ENCODE measurements at regions not wholly inside any gene's neighbourhood (a gene's known extent, or its start where the extent isn't known, plus 50 kb on each side); places are given as distances from the start of the nearest gene placed in this dataset.

DNA sequence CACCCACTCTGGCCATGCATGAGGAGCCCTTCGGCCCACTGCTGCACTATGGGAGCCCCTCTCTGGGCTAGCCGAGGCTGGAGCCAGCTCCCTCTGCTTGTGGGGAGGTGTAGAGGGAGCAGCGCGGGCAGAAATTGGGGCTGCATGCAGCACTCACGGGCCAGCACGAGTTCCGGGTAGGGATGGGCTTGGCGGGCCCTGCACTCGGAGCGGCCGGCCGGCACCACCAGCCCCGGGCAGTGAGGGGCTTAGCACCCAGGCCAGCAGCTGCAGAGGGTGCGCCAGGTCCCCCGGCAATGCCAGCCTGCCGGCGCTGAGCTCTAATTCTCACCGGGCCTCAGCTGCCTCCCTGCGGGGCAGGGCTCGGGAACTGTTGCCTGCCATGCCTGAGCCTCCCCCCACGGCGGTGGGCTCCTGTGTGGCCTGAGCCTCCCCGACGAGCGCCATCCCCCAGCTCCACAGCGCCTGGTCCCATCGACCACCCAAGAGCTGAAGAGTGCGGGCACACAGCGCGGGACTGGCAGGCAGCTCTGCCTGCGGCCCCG is 209.0 kb downstream of the LTN1 start:
- DNase-seq = no peak

DNA sequence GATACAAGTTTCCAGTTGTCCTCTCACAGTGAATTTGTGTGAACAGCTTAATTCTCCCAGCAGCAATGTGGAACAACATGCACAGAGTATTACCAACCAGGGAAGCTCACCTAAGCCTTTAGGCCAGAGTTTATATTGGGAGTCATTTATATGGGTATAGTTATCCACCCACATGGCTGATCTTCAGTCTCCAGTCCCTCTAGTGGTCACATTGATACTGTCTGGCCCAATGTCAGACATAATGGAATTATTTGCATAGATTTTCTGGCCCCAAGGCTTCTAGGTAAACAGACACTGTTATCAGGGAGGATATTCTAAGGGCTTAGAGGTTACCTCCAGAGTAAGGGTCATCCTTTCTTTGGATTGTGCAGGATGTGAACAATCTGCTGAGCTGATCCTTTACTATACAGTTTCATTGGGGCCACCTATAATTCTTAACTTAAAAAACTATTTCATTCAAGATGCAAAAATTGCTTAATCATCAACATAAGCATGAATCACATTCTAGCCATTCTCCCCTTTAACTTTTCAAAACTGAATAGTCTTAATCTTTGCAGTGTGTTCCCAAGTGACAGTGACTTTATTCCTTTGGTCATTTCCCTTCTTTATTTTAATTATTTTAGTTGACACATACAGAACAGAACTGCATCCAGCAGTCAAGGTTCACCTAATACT is 210.9 kb downstream of the LTN1 start:
- peak; percentile 42 for DNase-seq

DNA sequence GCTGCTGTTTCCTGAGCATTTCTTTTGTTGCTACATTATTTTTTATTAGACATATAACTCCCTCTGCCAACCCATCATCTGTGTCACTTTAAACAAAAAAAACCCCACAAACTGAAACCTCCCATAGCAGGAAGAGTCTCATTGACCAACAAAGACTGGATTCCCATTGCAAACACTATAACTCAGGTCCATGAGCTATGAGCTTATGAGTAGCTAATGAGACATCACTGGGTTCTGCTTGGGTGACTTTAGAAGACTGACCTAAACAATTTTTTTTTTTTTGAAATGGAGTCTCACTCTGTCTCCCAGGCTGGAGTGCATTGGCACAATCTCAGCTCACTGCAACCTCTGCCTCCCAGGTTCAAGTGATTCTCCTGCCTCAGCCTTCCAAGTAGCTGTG is 212.8 kb downstream of the LTN1 start:
- no peak for DNase-seq

DNA sequence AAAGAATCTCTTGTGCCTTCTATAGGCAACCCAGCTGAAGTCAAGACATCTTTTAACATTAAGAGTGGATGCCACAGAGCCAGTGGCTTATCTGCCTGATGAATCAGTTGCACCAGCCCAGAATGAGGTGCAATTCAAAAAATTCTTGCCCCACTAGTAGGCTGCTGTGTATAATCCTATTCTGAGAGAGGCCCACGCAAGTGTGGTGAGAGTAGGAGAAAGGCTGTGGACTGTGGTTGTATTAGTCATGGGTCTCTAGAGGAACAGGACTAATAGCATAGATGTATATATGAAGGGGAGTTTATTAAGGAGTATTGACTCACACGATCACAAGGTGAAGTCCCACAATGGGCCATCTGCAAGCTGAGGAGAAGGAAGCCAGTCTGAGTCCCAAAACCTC is 216.4 kb downstream of the LTN1 start:
- peak; percentile 85 for DNase-seq

DNA sequence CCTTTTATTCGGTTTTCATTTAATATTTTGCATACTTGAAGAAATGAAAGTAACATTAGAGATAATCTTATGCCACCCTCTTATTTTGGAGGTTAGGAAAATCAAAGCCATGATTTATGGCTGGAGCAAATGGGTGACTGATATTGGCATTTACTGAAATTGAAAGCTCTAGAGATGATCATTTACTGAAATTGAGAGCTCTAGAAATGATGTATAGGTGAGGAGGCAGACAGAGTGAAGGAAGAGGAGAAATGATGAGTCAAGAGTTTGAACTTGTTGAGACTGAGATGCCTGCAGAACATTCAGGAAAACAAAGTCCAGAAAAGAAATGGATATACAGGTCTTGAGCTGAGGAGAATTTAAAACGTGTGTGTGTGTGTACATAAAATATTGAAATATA is 217.6 kb downstream of the LTN1 start:
- DNase-seq = peak; percentile 82

DNA sequence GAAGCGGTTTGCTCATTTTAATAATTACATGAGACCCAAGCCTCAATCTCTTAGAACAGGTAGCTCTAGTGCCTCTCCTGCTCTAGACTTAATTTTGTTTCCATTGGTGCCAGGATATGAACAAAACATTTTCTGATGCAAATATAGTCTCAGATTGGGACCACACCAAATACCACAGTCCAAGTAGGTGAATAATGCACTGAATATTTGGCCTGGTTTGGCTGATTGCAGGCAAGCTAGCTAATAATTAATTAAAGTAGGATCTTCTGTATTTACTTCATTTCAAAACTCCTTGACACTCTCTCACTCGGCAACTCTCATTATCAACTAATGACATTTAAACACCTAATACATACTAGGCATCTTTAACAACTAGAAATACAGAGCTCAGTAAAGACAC is 219.6 kb downstream of the LTN1 start:
- DNase-seq = no peak

DNA sequence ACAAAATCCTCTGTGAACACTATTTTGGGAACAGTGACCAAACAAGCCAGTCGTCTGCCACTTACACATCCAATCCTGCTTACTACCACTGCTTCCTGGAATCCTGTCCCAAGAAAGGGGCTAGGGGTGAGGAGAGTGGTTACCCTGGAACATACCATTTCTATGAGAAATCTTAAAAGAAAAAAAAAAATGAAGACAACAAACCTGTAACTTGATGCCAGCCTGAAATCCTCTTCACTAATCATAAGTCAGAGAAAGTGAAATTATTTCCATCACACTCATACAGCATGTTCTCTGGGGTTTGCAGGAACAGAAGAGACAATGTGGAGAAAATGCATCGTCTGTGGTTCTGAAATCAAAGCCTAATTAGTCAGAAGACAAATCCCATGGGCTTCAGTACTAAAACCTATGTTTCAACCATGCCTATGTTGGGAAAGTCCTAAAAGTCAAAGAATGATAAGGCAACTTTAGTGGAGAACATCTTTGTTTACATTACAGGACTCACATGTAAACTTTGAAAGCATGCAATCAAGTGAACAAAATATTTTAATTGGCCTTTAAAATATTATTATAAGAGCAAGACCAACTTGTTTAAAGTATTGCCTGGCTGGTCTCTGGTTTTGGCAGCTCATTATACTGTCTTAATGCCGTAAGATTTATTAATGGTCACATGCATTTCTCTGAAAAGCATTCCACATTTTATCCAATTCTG is 220.7 kb downstream of the LTN1 start:
- DNase-seq = peak; percentile 73

DNA sequence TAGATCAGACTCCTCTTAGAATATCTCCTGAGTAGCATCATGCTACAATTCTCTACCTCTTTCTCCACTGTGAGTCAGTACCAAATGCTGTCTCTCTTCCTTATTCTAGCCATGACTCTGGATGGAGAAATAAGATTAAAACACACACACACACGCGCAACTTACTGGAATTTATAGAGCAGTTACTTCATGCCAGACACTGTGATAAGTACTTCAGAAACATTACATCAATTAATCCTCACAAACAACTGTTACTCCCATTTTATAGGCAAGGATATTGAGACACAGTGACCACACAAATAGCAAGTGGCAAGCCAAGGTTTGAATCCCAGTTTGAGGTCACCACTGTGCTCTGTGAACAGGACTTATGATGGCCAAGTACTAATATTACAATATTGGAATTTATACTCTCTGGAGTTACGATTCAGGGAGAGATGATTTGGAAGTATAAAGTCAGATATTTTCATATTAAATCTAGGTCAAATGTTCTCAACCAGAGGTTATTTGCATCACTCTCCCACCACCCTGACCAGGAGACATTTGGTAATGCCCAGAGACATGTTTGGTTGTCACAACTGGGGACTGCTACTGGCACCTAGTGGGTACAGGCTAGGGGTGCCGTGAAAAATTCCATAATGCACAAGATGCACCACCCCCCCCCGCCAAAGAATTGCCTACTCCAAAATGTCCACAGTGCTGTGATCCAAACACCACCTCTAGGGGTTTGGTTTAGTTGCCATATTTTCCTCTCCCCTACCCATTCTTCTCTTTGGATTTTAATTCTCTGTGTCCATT is 221.6 kb downstream of the LTN1 start:
- DNase-seq = no peak

DNA sequence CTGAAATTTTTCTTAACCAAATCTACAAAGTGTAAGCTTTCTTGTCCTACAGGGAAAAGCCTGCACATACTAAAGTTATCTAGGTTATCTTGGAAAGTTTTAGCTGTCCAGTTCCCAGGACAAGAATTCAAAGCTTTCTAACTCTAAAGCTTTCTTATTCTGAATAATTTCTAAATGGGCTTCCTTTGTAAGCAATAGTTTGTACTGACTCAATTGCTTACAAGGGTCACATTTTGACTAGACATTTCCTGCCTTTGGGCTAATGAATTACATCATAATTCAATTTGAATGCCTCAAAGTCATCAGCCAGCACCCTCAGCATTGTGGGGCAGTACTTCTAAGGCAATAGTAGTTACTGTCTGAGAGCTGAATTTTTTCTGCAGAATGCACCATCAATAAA is 223.0 kb downstream of the LTN1 start:
- DNase-seq = peak; percentile 88

DNA sequence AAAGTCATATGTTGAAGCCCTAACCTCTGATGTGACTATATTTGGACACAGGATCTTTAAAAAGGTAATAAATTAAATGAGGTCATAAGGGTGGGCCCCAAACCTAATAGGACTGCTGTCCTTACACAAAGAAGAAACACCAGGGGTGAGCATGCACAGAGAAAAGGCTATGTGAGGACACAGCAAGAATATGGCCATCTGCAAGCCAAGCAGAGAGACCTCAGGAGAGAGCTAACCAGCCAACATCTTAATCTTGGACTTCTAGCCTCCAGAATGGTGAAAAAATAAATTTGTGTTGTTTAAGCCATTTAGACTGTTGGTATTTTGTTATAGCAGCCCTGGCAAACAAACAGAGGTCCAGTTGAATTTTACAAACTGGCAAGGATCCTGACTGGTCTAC is 223.9 kb downstream of the LTN1 start:
- DNase-seq = no peak

DNA sequence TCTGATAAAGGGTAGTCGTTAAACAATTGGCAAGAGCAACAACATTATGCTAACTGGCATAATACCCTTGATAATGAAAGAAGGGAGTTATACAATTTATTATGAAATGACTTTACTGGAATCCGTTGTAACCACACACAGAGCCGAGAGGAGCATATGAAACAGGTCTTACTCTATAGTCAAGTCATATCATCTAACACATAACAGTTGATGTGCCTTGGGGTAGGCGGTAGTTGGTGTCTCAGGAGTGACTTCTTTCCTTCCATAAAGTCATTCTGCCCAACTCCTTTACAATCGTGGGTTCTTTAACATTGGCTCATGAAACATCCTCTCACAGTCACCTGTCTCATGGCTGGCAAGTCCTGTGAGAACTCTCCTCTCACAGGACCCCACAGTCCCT is 225.2 kb downstream of the LTN1 start:
- peak; percentile 87 for DNase-seq

DNA sequence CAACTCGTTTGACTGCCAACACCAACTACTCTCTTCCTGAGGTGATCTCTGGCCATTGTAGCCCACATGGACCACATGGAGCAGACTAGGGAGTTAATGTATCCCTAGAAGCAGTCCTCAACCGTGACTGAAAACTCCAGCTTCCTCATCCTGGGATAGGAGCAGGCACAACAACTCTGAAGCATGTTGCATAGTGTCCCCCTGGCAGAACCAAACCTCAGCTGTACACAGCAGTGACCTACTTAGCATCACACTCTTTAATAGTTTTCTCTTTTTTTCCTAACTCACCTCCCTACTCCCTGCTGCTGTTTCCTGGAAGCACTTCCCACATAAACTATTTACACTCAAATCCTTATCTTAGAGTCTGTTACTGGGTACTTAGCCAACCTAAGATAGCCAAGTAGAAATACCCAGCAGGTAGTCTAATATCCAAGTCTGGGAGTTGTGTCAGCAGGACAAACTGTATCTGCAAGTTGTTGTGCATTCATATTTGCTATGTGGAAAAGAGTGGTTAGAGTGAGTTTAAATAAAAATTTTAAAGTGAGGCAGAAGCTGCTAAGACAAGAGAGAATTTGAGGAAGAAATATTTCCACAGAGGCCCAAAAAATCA is 228.8 kb downstream of the LTN1 start:
- no peak for DNase-seq

DNA sequence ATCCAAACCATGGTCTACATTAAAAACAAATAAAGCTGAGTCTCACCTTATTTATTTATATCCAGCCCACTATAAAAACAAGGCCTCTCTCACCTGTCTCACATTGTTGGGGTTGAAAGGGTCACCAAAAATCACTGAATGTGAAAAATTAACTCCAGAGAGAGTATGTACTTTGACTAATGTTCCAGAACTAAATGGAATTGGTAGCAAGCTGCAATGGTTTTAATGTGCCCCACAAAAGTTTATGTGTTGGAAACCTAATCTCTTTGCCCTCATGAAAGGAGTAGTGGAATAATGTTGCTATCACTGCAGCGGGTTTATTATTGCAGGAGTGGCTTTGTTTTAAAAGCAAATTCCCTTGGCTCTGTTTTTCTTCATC is 230.3 kb downstream of the LTN1 start:
- no peak for DNase-seq

DNA sequence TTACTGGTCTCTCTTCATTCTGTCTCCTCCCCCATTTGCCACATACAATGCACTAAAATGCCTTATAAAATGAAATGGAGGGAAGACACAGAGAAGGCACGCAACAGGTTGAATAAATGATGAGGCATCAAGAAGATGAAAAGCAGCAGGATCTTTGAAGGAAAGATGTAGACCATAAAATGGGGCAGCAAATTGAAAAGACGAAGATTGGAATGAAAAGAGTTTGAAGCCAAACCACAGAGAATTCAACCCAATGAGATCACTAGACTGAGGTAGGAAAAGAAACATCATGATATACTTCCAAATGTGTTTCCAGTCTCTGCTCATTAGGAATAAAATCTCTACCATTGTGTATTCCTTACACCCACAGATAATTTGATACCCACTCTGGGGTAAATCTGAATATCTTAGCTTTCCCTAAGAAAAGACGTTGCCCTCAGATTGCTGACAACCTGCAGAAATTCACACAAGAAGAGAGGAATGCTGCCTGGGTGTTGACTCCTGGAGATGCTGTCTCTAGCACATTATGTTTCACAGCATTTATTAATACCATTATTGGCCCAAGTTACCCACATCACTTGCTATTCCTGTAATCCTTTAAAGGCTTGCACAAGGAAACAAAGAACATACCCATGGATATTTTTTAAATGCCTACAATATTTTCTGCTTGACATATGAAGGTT is 230.9 kb downstream of the LTN1 start:
- DNase-seq = no peak

DNA sequence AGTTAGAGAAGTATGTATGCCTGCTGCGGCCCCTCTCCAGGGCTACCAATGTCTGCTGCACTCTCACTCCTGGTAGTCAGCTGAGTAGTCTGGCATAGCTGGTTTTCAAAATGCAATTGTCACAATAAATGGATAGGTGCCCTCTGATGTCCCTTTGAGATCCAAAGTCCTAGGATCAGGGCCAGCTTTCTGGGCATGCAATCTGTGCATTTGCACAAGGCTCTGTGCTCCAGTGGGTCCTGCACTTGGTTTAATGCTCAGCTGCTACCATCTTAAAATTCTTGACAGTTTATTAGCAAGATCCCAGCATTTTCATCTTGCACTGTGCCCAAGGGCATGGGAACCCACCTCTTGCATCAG is 233.8 kb downstream of the LTN1 start:
- DNase-seq = no peak

DNA sequence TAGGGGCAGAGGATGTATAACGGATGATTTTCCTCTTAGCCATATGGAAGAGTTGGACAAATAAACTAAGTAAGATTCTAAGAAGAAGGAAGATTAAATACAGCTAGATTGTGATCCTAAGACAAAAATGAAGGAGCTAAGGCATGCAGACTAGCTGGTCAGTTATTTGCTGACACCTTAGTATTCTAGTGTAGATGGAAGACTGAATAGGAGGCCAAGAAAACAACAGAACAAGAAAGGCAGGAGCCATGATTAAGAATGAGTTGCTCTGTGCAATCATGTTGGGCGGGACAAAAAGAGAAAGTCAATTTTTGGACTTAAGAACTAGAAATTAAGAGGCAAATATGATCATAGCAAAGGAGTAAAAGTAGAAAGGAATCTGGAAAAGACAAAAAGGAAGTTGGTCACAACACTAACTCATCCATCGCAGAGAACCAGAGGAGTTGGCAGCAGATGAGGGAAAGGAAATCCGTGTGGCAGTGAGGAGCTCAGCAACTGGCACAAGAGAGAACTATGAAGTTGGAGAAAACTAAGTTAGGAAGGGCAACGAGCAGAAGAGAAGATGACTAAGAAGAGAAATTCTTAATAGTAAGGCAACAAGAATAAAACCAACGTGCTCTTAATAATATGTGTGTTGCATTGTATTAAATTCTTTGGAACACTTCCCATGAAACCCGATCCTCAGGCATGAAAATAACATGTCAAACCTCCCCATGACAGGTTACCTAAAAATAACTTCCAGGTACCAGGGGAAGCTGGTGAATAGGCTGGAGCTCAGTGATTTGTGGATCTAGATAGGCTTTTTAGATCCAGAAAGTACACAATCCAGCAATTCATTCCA is 234.4 kb downstream of the LTN1 start:
- DNase-seq = no peak

DNA sequence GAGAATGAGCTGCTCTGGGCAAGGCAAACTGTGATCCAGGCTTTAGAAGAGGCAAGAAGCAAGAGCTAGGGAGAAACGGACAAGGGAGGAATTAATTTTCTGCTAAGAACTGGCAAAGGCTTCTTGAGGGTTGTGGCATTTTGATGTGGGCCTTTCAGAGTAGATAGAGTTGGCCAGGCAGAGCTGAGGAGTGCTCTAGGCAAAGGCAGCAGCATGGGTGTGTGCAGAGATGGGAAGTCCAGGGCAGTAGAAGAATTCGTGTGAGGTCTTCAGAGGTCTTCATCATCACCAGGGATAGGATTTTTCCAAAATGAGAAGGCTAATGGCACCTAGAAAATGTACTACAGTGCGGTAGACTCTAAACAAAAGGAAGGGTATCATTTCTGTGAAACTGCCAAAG is 237.8 kb downstream of the LTN1 start:
- DNase-seq = no peak

DNA sequence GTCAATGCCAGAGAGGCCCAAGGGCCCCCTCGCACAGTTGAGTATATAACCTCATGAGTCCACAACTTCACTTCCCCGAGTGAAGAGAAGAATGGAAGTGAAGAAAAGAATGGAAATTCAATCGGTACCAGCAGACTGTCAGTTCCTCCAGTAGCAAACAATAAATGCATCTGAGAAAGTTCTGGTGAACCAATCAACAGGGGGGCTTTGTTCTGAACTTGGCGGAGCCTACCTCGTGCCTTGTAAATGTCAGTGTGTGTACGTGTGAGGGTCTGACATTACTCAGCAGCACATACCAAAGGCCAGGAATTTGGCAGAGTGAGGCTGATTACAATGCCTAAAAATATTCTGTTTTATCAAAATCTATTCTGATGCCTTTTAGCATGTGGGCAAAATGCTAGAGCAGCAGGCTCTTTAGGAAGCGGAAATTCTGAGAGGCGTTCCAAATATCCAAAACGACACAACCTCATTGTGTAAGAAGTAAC is 238.5 kb downstream of the LTN1 start:
- no peak for DNase-seq

DNA sequence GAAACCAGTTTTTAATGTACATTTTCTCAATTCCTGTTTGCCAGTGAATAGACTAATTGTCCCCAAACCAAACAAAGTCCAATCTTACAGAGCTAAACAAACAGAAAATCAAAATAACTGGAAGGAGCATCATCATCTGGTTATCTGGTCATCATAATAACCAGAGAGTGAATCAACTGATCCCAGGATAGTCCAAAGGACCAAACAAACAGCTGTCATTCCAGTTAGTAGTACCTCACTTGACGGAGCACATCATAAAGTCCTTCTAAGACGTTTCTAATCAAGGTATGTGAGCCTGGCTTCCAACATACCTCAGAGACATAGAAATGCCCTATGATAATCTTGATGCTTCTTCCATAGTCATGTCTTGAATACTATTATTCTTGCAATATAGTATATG is 240.5 kb downstream of the LTN1 start:
- DNase-seq = no peak

DNA sequence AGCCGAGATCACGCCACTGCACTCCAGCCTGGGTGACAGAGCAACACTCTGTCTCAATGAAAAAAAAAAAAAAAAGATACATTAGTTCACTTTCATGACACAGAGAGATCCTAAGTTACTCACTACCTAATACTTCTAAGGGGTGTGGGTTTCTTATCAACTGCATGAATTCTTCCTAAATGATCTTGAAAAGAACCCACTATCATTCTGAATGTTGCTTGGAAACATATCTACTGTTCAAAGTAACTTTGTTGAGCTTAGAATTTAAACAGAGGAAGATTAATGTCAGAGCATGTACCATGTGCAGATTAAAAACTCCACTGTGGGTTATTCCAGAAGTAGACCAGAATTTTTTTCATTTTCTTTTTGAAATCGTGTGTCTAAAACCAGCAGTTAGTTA is 241.5 kb downstream of the LTN1 start:
- DNase-seq = no peak

DNA sequence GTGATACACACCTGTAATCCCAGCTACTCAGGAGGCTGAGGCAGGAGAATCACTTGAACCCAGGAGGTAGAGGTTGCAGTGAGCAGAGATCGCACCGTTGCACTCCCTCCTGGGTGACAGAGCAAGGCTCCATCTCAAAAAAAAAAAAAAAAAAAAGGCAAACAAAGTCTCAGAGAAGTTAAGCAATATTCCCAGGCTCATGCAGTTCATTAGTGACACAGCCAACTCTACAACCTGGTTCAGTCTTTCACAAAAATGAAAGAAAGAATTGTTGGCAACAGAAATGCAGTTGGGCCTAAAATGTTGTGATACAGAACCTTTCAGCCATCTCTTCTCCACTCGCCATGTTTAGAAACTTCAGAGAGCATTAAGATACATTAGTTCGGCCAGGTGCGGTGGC is 242.1 kb downstream of the LTN1 start:
- no peak for DNase-seq

DNA sequence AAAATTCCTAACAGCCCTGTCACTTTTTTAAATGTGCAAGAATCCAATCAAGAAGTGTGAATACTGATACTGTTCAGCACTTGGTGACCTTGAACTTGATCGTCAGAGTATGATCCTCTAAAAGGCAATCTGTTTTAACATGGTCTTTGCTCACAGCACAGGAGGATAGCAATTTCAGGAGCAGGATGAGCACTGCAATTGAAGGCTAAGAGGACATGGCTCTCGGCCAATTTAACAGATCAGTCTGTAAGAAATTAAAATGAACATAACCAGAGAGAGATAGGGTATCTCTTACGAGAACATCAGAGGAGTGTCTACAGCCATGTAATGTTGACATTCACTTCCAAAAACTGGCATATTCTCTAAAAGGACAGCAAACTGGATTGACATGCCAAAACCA is 243.1 kb downstream of the LTN1 start:
- no peak for DNase-seq

All from activated CD4-positive, alpha-beta T cell treated with anti-CD3 and anti-CD28 coated beads, Interleukin-10, Interleukin-2, amounts not matched to agents 100 ng/mL and 50 ng/mL, durations not matched to agents 16 hours and 8 hours (primary cell).